Thyroid gland (tissue), 4 donors: ENCODE measurements at regions not wholly inside any gene's neighbourhood (a gene's known extent, or its start where the extent isn't known, plus 50 kb on each side); places are given as distances from the start of the nearest gene placed in this dataset.

Experiments
- POLR2A ChIP-seq, 2 donors: fragments of 450-650 bp; IDR thresholded peaks; one replicate each; pipeline ENCODE4 v1.6.1; 2017; ENCODE audit warnings: antibody characterized with exemption in 2 of 2, mild to moderate bottlenecking in 2 of 2, moderate library complexity in 1 of 2
- TF ChIP-seq, protein P1 (sequence below), 6 experiments: fragments of 200-600 bp in 3 of 6; fragments of 450-650 bp in 3 of 6; sonication (generic) in 3 of 6; IDR thresholded peaks; one replicate each; pipeline ENCODE4 v1.5.1; 2016 to 2019; ENCODE audit warnings: antibody characterized with exemption in 6 of 6, mild to moderate bottlenecking in 2 of 6, inconsistent platforms in 1 of 6, moderate library complexity in 1 of 6

DNA sequence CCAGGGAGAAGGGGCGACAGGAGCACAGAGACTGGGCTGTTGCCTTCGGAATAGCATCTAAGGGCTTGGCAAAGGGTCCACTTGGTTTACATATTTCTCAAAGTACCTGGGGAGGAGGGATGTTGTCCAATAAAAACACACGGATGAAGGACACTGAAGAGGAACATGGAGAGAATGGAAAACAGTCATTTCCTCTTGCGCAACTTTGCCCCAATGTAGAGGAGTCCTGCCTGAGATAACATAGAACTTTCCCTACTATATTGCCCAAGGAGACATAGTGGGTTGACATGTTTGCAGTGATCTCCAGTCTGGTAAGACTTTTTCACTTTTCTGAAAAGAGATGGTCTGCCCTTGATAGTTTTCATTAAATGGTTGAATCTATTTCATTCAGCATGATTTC lies 468.8 kb upstream of the SUCLG2 start:
- TF ChIP-seq POLR2A (IDR thresholded peaks at IDR 0.05) = no peak
- TF ChIP-seq, protein P1, sequence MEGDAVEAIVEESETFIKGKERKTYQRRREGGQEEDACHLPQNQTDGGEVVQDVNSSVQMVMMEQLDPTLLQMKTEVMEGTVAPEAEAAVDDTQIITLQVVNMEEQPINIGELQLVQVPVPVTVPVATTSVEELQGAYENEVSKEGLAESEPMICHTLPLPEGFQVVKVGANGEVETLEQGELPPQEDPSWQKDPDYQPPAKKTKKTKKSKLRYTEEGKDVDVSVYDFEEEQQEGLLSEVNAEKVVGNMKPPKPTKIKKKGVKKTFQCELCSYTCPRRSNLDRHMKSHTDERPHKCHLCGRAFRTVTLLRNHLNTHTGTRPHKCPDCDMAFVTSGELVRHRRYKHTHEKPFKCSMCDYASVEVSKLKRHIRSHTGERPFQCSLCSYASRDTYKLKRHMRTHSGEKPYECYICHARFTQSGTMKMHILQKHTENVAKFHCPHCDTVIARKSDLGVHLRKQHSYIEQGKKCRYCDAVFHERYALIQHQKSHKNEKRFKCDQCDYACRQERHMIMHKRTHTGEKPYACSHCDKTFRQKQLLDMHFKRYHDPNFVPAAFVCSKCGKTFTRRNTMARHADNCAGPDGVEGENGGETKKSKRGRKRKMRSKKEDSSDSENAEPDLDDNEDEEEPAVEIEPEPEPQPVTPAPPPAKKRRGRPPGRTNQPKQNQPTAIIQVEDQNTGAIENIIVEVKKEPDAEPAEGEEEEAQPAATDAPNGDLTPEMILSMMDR (IDR thresholded peaks at IDR 0.05) = no peak
